GM19324 (cell line): ENCODE measurements at regions not wholly inside any gene's neighbourhood (a gene's known extent, or its start where the extent isn't known, plus 50 kb on each side); places are given as distances from the start of the nearest gene placed in this dataset.
"Not testable (repeated sequence)": the region's sequence is repeated elsewhere in the genome, so short reads cannot be mapped to it uniquely, and the experiment has no call there.

Experiments
- ATAC-seq: cut with Tn5 transposase; IDR thresholded peaks from one replicate; pipeline ENCODE4 v1.9.1; 2021; ENCODE audit warnings: mild to moderate bottlenecking, moderate library complexity; ENCODE audit not compliant: unreplicated experiment, low FRiP score

- no peak for ATAC-seq
Measured at GRCh38 chr21:16438761-16439160, 709.0 kb downstream of the USP25 start.

- no peak for ATAC-seq
Measured at GRCh38 chr21:16441789-16442188, 712.0 kb downstream of the USP25 start.

GRCh38 chr21:16454399-16454798 is 724.6 kb downstream of the USP25 start:
- no peak for ATAC-seq

- ATAC-seq: no peak
Measured at GRCh38 chr21:16455526-16455925, 725.7 kb downstream of the USP25 start.

GRCh38 chr21:16455978-16456377 is 726.2 kb downstream of the USP25 start:
- no peak for ATAC-seq

GRCh38 chr21:16457498-16457897 is 727.7 kb downstream of the USP25 start:
- ATAC-seq: no peak

- no peak for ATAC-seq
Measured at GRCh38 chr21:16460936-16461335, 731.2 kb downstream of the USP25 start.

GRCh38 chr21:16464211-16464889 is 734.6 kb downstream of the USP25 start:
- ATAC-seq: not testable (repeated sequence)

GRCh38 chr21:16468184-16468583 is 738.4 kb downstream of the USP25 start:
- no peak for ATAC-seq

GRCh38 chr21:16473988-16474387 is 744.2 kb downstream of the USP25 start:
- ATAC-seq: no peak

GRCh38 chr21:16476056-16476825 is 746.5 kb downstream of the USP25 start:
- ATAC-seq: no peak

GRCh38 chr21:16488042-16488441 is 758.3 kb downstream of the USP25 start:
- ATAC-seq: no peak

GRCh38 chr21:16492356-16492755 is 762.6 kb downstream of the USP25 start:
- no peak for ATAC-seq

- ATAC-seq: no peak
Measured at GRCh38 chr21:16492892-16493291, 763.1 kb downstream of the USP25 start.

GRCh38 chr21:16496609-16497008 is 766.8 kb downstream of the USP25 start:
- ATAC-seq: no peak

GRCh38 chr21:16500271-16500670 is 770.5 kb downstream of the USP25 start:
- ATAC-seq: no peak

GRCh38 chr21:16502273-16502672 is 772.5 kb downstream of the USP25 start:
- no peak for ATAC-seq

GRCh38 chr21:16502897-16503296 is 773.1 kb downstream of the USP25 start:
- no peak for ATAC-seq

- no peak for ATAC-seq
Measured at GRCh38 chr21:16504281-16504680, 774.5 kb downstream of the USP25 start.

- ATAC-seq: no peak
Measured at GRCh38 chr21:16504766-16505165, 775.0 kb downstream of the USP25 start.

GRCh38 chr21:16509476-16509875 is 779.7 kb downstream of the USP25 start:
- no peak for ATAC-seq

GRCh38 chr21:16514316-16514715 is 784.5 kb downstream of the USP25 start:
- ATAC-seq: no peak
